SK-N-SH (cell line): ENCODE measurements at regions not wholly inside any gene's neighbourhood (a gene's known extent, or its start where the extent isn't known, plus 50 kb on each side); places are given as distances from the start of the nearest gene placed in this dataset.

ENCODE experiments used
- CTCF ChIA-PET: fragments of 300-600, 350-600 bp; formaldehyde crosslinking; extraction: SDS; loops from one replicate; lab custom pipeline; 2021; lab: Yijun Ruan, JAX
- POLR2A ChIA-PET: fragments of 350-600 bp; sonication (Branson Sonifier 250); formaldehyde crosslinking; extraction: SDS; loops from one replicate; lab custom pipeline; 2020; ENCODE audit warnings: antibody characterized with exemption, inconsistent platforms; lab: Yijun Ruan, JAX
- DNase-seq: peaks from one replicate; pipeline ENCODE4 v3.0.0; 2012
- H2AFZ ChIP-seq: fragments of 200-600 bp; sonication (generic); 2 replicates; pipeline ENCODE4 v1.8.1; 2016; ENCODE audit warnings: antibody characterized with exemption, mild to moderate bottlenecking, low read depth
- H3F3A ChIP-seq: fragments of 200-600 bp; sonication (generic); replicated peaks from 2 replicates; pipeline ENCODE3; 2016; ENCODE audit warnings: antibody characterized with exemption, mild to moderate bottlenecking; ENCODE audit not compliant: insufficient read depth
- H3K27ac ChIP-seq, 2 experiments: fragments of 200-500 bp in 1 of 2; fragments of 200-600 bp in 1 of 2; sonication (Bioruptor generic) in 1 of 2; sonication (generic), shearing (Covaris generic) in 1 of 2; 2 replicates each; pipeline versions ENCODE4 v1.5.1 to v1.6.1; 2014 to 2016; ENCODE audit warnings: low read depth in 2 of 2, inconsistent platforms in 1 of 2, low read length in 1 of 2, mild to moderate bottlenecking in 1 of 2, mixed read lengths in 1 of 2
- H3K27me3 ChIP-seq: fragments of 200-600 bp; sonication (generic), shearing (Covaris generic); 2 replicates; pipeline ENCODE4 v1.6.1; 2016; ENCODE audit warnings: mixed run types; ENCODE audit not compliant: insufficient read depth
- H3K36me3 ChIP-seq, 2 experiments: fragments of 200-500 bp in 1 of 2; fragments of 200-600 bp in 1 of 2; sonication (Bioruptor generic) in 1 of 2; sonication (generic) in 1 of 2; replicated peaks in 1 of 2; 2 replicates each; pipeline versions ENCODE3 to v1.5.1; 2014 to 2016; ENCODE audit warnings: low read length in 1 of 2, mild to moderate bottlenecking in 1 of 2; ENCODE audit not compliant: insufficient read depth in 2 of 2, control insufficient read depth in 1 of 2
- H3K4me1 ChIP-seq, 2 experiments: fragments of 200-500 bp in 1 of 2; fragments of 200-600 bp in 1 of 2; sonication (Bioruptor generic) in 1 of 2; sonication (generic), shearing (Covaris generic) in 1 of 2; 2 replicates each; pipeline versions ENCODE4 v1.5.1 to v1.6.1; 2014 to 2016; ENCODE audit warnings: low read depth in 1 of 2, low read length in 1 of 2, mixed run types in 1 of 2; ENCODE audit not compliant: insufficient read depth in 2 of 2, control insufficient read depth in 1 of 2
- H3K4me2 ChIP-seq: fragments of 200-600 bp; sonication (generic), shearing (Covaris generic); 2 replicates; pipeline ENCODE4 v1.6.1; 2017; ENCODE audit warnings: mixed run types
- H3K4me3 ChIP-seq, 2 experiments: fragments of 200-500 bp in 1 of 2; fragments of 200-600 bp in 1 of 2; sonication (Bioruptor generic) in 1 of 2; sonication (generic), shearing (Covaris generic) in 1 of 2; 2 replicates each; pipeline versions ENCODE4 v1.5.1 to v1.8.1; 2014 to 2016; ENCODE audit warnings: low read depth in 2 of 2, inconsistent platforms in 1 of 2, low read length in 1 of 2, mild to moderate bottlenecking in 1 of 2, mixed read lengths in 1 of 2, moderate library complexity in 1 of 2
- H3K79me2 ChIP-seq: fragments of 200-600 bp; sonication (generic); 2 replicates; pipeline ENCODE4 v1.8.1; 2017; ENCODE audit warnings: mild to moderate bottlenecking; ENCODE audit not compliant: insufficient read depth
- H3K9ac ChIP-seq: fragments of 200-600 bp; sonication (generic); 2 replicates; pipeline ENCODE4 v1.6.1; 2017; ENCODE audit warnings: mixed run types
- H3K9me2 ChIP-seq: fragments of 200-600 bp; sonication (generic); 2 replicates; pipeline ENCODE4 v1.6.1; 2017; ENCODE audit warnings: mixed run types
- H3K9me3 ChIP-seq: fragments of 200-600 bp; sonication (generic); 2 replicates; pipeline ENCODE4 v1.6.1; 2017; ENCODE audit warnings: mixed run types, mild to moderate bottlenecking, moderate library complexity
- H4K20me1 ChIP-seq: fragments of 200-600 bp; sonication (generic); 2 replicates; pipeline ENCODE4 v1.6.1; 2017; ENCODE audit warnings: mild to moderate bottlenecking, mixed run types; ENCODE audit not compliant: insufficient read depth
- CHD2 ChIP-seq: fragments of 150-350 bp; IDR thresholded peaks from 2 replicates; pipeline ENCODE4 v1.6.1; 2018; ENCODE audit warnings: low read length; ENCODE audit not compliant: partially characterized antibody
- EP300 ChIP-seq, 2 experiments: IDR thresholded peaks; 2 replicates each; pipeline versions ENCODE4 v1.4.0 to v1.6.1; 2012; ENCODE audit warnings: borderline replicate concordance in 1 of 2, low read depth in 1 of 2, low read length in 1 of 2
- FOSL2 ChIP-seq: IDR thresholded peaks from 2 replicates; pipeline ENCODE4 v1.4.0; 2012; ENCODE audit warnings: low read depth, mild to moderate bottlenecking, moderate library complexity, borderline replicate concordance
- FOXJ3 ChIP-seq: sonication (generic); formaldehyde crosslinking; IDR thresholded peaks from 2 replicates; pipeline ENCODE4 v1.5.1; 2020; ENCODE audit warnings: mild to moderate bottlenecking, missing genetic modification reagents
- FOXM1 ChIP-seq: IDR thresholded peaks from 2 replicates; pipeline ENCODE4 v1.4.0; 2012; ENCODE audit warnings: low read depth, mild to moderate bottlenecking
- GABPA ChIP-seq: IDR thresholded peaks from 2 replicates; pipeline ENCODE4 v1.4.0; 2012; ENCODE audit warnings: low read depth, mild to moderate bottlenecking
- IRF3 ChIP-seq: fragments of 150-350 bp; IDR thresholded peaks from 2 replicates; pipeline ENCODE4 v1.6.1; 2016; ENCODE audit warnings: mild to moderate bottlenecking, low read depth, low read length
- JUND ChIP-seq: IDR thresholded peaks from 2 replicates; pipeline ENCODE4 v1.4.0; 2012
- MEF2A ChIP-seq: IDR thresholded peaks from 2 replicates; pipeline ENCODE4 v1.4.0; 2012; ENCODE audit warnings: low read depth, borderline replicate concordance
- MXI1 ChIP-seq: IDR thresholded peaks from 2 replicates; pipeline ENCODE4 v1.6.1; 2012; ENCODE audit warnings: mild to moderate bottlenecking, low read depth, low read length, improper control_type of control experiment
- NFIC ChIP-seq: IDR thresholded peaks from 2 replicates; pipeline ENCODE4 v1.4.0; 2012; ENCODE audit warnings: borderline replicate concordance
- NRF1 ChIP-seq: IDR thresholded peaks from 2 replicates; pipeline ENCODE4 v1.6.1; 2012; ENCODE audit warnings: low read depth, mild to moderate bottlenecking, low read length
- PBX3 ChIP-seq: IDR thresholded peaks from 2 replicates; pipeline ENCODE4; 2012
- RAD21 ChIP-seq: IDR thresholded peaks from 2 replicates; pipeline ENCODE4 v1.6.1; 2012; ENCODE audit warnings: mild to moderate bottlenecking, low read length
- REST ChIP-seq: IDR thresholded peaks from 2 replicates; pipeline ENCODE4 v1.6.1; 2012; ENCODE audit warnings: mild to moderate bottlenecking, low read depth, low read length, moderate library complexity
- RXRA ChIP-seq: IDR thresholded peaks from 2 replicates; pipeline ENCODE4 v1.4.0; 2012; ENCODE audit warnings: low read depth, mild to moderate bottlenecking, borderline replicate concordance
- SMC3 ChIP-seq: IDR thresholded peaks from 2 replicates; pipeline ENCODE4 v1.6.1; 2012; ENCODE audit warnings: low read depth, low read length, improper control_type of control experiment
- USF1 ChIP-seq: IDR thresholded peaks from 2 replicates; pipeline ENCODE4 v1.4.0; 2012; ENCODE audit warnings: low read depth, borderline replicate concordance
- USF2 ChIP-seq: fragments of 150-350 bp; IDR thresholded peaks from 2 replicates; pipeline ENCODE4 v1.6.1; 2017; ENCODE audit warnings: antibody characterized with exemption, low read length, low read depth, borderline replicate concordance
- YY1 ChIP-seq: IDR thresholded peaks from 2 replicates; pipeline ENCODE4 v1.4.0; 2012; ENCODE audit warnings: low read depth, mild to moderate bottlenecking
- ZBTB33 ChIP-seq: IDR thresholded peaks from 2 replicates; pipeline ENCODE4 v1.4.0; 2012; ENCODE audit warnings: low read depth, borderline replicate concordance
- WGBS: methylation state at CpG from one replicate; pipeline ENCODE4 v1.1.6; 2017; ENCODE audit warnings: low lambda C conversion rate; 5-methylcytosine and 5-hydroxymethylcytosine counted together

- TF ChIP-seq USF1 (no peak), YY1 (no peak), USF2 (no peak), JUND (no peak), GABPA (no peak), FOXM1 (no peak), FOXJ3 (CRISPR knock-in tag) (no peak), NRF1 (no peak), ZBTB33 (no peak), PBX3 (no peak)
Measured at GRCh38 chrX:148365233-148365632, 135.2 kb upstream of the AFF2 start (continued).

- Histone ChIP-seq H3K4me2 (no peak overlapping the region), H3K9me3 (no peaks in the 10 kb centered on the region), H3K27me3 (no peaks in the 10 kb centered on the region), H3F3A (no peaks in the 10 kb centered on the region), H3K27ac (no peak overlapping the region), H3K4me3 (no peak overlapping the region), H3K9me2 (no peaks in the 10 kb centered on the region), H4K20me1 (no peaks in the 10 kb centered on the region), H3K79me2 (no peaks in the 10 kb centered on the region), H2AFZ (no peak overlapping the region), H3K36me3 (no peaks in the 10 kb centered on the region), H3K4me1 (no peaks in the 10 kb centered on the region), H3K9ac (no peak overlapping the region)
- DNase-seq, result no peak
- 0% methylated on average over 3 of the region's 3 CpGs for WGBS
- ChIA-PET POLR2A (no interaction called here), CTCF (no interaction called here)
- TF ChIP-seq GABPA (no peak), YY1 (no peak), ZBTB33 (no peak), FOSL2 (no peak), MEF2A (no peak), CHD2 (no peak), NFIC (no peak), FOXJ3 (CRISPR knock-in tag) (no peak), JUND (no peak), IRF3 (no peak), EP300 (IDR thresholded peaks at IDR 0.05; ENCODE audit: borderline replicate concordance in 1 of 2, low read depth in 1 of 2, low read length in 1 of 2) (no peak), REST (no peak), RXRA (no peak), SMC3 (no peak), RAD21 (no peak), MXI1 (no peak)
Measured at GRCh38 chrX:148371291-148371690, 129.1 kb upstream of the AFF2 start.
